Neural crest cell (in vitro differentiated cells): ENCODE measurements at regions not wholly inside any gene's neighbourhood (a gene's known extent, or its start where the extent isn't known, plus 50 kb on each side); places are given as distances from the start of the nearest gene placed in this dataset.

Experiments
- DNase-seq: peaks from one replicate; pipeline ENCODE4 v3.0.0; 2021; ENCODE audit warnings: low read depth, mixed read lengths, low spot score
- H3K27ac Mint-ChIP-seq: one replicate; pipeline ENCODE4 v1.8.0; 2021; ENCODE audit warnings: mild to moderate bottlenecking, mixed read lengths; ENCODE audit not compliant: unreplicated experiment
- H3K27me3 Mint-ChIP-seq: 2 replicates; pipeline ENCODE4 v1.8.0; 2021; ENCODE audit warnings: low read depth, mild to moderate bottlenecking, mixed read lengths
- H3K36me3 Mint-ChIP-seq: 2 replicates; pipeline ENCODE4 v1.8.0; 2021; ENCODE audit warnings: low read depth, mild to moderate bottlenecking, mixed read lengths
- H3K4me1 Mint-ChIP-seq: 2 replicates; pipeline ENCODE4 v1.8.0; 2021; ENCODE audit warnings: mixed read lengths
- H3K4me3 Mint-ChIP-seq: one replicate; pipeline ENCODE4 v1.8.0; 2021; ENCODE audit warnings: mild to moderate bottlenecking, mixed read lengths
- H3K9me3 Mint-ChIP-seq: 2 replicates; pipeline ENCODE4 v1.8.0; 2021; ENCODE audit warnings: mixed read lengths
- TF ChIP-seq, protein P1 (sequence below): fragments of 200-600 bp; sonication (generic); conservative IDR thresholded peaks from 2 replicates; pipeline ENCODE4 v1.5.0; 2021; ENCODE audit warnings: antibody characterized with exemption, mild to moderate bottlenecking

DNA sequence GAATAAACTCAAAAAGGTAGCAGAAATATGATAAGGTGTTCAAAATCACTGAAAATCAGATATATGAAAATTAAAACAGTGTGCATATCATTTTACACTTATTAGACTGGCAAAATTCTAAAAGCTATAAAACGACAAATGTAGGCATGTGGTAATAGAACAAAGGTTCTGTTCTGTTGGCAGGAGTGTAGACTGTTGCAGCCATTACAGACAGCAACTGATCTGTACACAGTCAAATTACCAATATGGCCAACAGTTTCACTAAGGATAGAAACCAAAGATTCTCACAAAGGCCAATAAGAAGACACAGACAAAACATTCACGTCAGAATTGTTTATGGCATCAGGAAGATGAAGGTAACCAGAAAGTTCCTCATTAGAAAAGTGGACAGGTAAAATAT is 112.8 kb upstream of the PLS3 start:
- H3K4me3 Mint-ChIP-seq: no peak overlapping the region
- H3K4me1 Mint-ChIP-seq: peaks cover 4% of the 10 kb centered on the region
- H3K36me3 Mint-ChIP-seq: no peaks in the 10 kb centered on the region
- no peak for DNase-seq
- H3K27me3 Mint-ChIP-seq: no peaks in the 10 kb centered on the region
- no peak overlapping the region for H3K27ac Mint-ChIP-seq
- TF ChIP-seq, protein P1, sequence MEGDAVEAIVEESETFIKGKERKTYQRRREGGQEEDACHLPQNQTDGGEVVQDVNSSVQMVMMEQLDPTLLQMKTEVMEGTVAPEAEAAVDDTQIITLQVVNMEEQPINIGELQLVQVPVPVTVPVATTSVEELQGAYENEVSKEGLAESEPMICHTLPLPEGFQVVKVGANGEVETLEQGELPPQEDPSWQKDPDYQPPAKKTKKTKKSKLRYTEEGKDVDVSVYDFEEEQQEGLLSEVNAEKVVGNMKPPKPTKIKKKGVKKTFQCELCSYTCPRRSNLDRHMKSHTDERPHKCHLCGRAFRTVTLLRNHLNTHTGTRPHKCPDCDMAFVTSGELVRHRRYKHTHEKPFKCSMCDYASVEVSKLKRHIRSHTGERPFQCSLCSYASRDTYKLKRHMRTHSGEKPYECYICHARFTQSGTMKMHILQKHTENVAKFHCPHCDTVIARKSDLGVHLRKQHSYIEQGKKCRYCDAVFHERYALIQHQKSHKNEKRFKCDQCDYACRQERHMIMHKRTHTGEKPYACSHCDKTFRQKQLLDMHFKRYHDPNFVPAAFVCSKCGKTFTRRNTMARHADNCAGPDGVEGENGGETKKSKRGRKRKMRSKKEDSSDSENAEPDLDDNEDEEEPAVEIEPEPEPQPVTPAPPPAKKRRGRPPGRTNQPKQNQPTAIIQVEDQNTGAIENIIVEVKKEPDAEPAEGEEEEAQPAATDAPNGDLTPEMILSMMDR: no peak
- no peaks in the 10 kb centered on the region for H3K9me3 Mint-ChIP-seq

DNA sequence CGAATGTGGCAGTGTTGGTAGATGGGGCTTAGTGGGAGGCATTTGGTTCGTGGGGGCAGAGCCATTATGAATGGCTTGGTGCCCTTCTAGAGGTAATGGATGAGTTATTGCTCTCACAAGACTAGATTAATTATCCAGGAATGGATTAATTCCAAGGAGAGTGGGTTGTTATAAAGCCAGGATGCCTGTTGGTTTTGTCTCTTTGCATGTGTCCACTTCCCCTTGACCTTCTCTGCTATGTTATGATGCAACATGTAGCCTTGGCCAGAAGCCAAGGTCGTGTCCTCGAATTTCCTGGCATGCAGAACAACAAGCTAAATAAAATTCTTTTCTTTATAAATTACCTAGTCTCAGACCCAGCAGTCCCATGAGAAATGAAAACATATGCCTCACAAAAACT is 111.2 kb upstream of the PLS3 start:
- Mint-ChIP-seq H3K4me1 (peaks cover 4% of the 10 kb centered on the region), H3K36me3 (no peaks in the 10 kb centered on the region), H3K27ac (no peak overlapping the region), H3K9me3 (no peaks in the 10 kb centered on the region), H3K27me3 (no peaks in the 10 kb centered on the region), H3K4me3 (no peak overlapping the region)
- TF ChIP-seq, protein P1: no peak
- DNase-seq: no peak

DNA sequence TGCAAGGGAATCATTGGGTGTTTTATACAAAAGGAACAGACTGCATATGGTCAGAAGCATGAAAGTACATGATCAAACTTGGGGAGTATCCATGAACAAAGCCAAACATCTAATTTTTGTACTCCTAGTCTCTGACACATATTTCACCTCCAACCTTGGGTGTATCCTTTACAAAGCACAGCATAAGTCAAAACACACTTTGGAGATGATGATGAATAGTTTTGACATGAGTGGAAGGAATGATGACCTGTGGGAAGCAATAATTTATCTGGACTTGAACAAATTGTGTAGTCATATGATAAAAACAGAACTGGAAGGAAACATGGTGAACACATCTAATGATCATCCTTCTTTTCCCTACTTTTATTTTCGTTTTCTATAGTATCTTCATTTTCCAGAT is 108.7 kb upstream of the PLS3 start:
- Mint-ChIP-seq H3K36me3 (no peaks in the 10 kb centered on the region), H3K9me3 (no peaks in the 10 kb centered on the region), H3K27me3 (no peaks in the 10 kb centered on the region), H3K27ac (no peak overlapping the region), H3K4me1 (no peaks in the 10 kb centered on the region), H3K4me3 (no peak overlapping the region)
- DNase-seq: no peak
- TF ChIP-seq, protein P1: no peak

DNA sequence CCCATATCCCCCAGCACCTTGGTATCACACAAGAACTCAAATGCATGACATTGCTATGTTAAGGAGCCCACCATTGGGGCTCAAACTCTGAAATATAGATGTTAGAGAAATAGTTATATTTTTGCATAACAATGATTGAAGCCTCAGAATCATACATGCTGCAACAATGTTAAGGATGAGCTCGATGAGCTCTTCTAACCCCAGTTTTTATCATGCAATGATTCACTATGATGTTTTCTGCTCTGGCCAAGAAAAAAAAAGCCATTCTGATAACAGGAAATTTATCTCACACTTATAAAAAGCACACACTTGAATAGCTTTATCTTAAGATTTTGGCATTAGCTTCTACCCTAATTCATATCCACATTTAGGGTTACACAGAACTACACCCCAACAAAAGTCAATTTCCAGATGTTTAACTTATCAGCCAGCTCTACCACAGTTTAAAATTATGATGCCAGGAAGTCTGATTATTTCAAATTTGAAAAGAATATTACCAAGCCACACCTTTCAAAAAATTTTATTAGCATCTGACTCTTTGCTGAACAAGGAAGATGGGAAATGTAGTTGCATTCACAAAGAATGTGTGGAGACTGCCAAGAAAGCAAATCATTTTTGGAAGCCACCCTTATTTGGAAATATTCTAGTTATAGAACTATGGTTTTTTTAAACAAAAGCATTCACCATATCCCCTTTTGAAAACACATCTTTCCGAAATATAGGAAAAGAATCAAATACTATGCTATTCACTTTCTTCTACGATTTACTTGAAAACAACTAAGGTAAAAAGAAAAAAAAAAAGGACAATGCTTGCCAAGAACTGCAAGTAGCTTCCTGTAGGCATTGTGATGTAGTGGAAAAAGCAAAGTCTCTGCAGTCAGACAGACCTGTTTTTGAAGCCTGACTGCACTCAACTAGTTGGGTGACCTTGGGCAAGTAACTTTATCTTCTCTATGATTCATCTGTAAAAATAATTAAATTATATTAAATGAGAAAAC is 100.8 kb upstream of the PLS3 start:
- DNase-seq: no peak
- Mint-ChIP-seq H3K27me3 (no peaks in the 10 kb centered on the region), H3K27ac (no peak overlapping the region), H3K36me3 (no peaks in the 10 kb centered on the region), H3K4me3 (no peak overlapping the region), H3K4me1 (no peaks in the 10 kb centered on the region), H3K9me3 (no peaks in the 10 kb centered on the region)
- TF ChIP-seq, protein P1: no peak

DNA sequence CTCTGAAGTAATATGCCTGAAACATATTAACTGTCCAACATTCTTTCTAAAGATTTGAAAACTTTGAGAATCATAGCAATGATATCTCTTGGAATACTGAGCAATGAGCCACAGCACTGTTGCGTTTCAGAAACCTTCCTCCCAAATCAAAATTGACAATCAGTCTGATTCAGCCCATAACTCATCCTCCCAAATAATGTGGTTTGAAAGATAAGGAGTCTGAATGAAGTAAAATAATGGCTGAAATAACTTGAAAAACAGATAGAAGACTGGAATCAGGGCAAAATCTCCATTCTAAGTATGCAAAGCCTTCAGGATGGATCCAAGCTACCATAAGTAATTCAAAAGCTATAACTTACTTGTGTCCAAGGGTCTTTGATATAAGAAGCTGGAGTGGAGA is 98.6 kb upstream of the PLS3 start:
- no peaks in the 10 kb centered on the region for H3K9me3 Mint-ChIP-seq
- H3K4me1 Mint-ChIP-seq: no peaks in the 10 kb centered on the region

More for the DNA sequence above, 98.6 kb upstream of the PLS3 start:
- Mint-ChIP-seq H3K4me3 (no peak overlapping the region), H3K36me3 (no peaks in the 10 kb centered on the region), H3K27ac (no peak overlapping the region), H3K27me3 (no peaks in the 10 kb centered on the region)
- TF ChIP-seq, protein P1: no peak
- DNase-seq: no peak
